MM.1S (cell line): ENCODE measurements at regions not wholly inside any gene's neighbourhood (a gene's known extent, or its start where the extent isn't known, plus 50 kb on each side); places are given as distances from the start of the nearest gene placed in this dataset.

Experiments used
- DNase-seq: peaks from one replicate; pipeline ENCODE4 v3.0.0-alpha.2; 2015
- H2AFZ ChIP-seq: fragments of 300-600 bp; sonication (generic); 2 replicates; pipeline ENCODE4 v1.6.0; 2016; ENCODE audit warnings: antibody characterized with exemption, low read length
- H3F3A ChIP-seq: fragments of 300-600 bp; sonication (generic); 2 replicates; pipeline ENCODE4 v1.6.1; 2016; ENCODE audit warnings: mild to moderate bottlenecking, antibody characterized with exemption, low read length, moderate library complexity, mixed read lengths; ENCODE audit not compliant: insufficient read depth
- H3K27ac ChIP-seq: fragments of 300-600 bp; sonication (generic); 2 replicates; pipeline ENCODE4 v1.5.1; 2016; ENCODE audit warnings: mild to moderate bottlenecking, low read length
- H3K27me3 ChIP-seq: fragments of 300-600 bp; sonication (generic); replicated peaks from 2 replicates; pipeline ENCODE4 v1.6.0; 2016; ENCODE audit warnings: low read length; ENCODE audit not compliant: insufficient read depth
- H3K36me3 ChIP-seq: fragments of 300-600 bp; sonication (generic); replicated peaks from 2 replicates; pipeline ENCODE4 v1.6.1; 2016; ENCODE audit warnings: mild to moderate bottlenecking, low read length, mixed read lengths; ENCODE audit not compliant: insufficient read depth
- H3K4me1 ChIP-seq: fragments of 300-600 bp; sonication (generic); 2 replicates; pipeline ENCODE4 v1.6.1; 2016; ENCODE audit warnings: low read length, mixed read lengths
- H3K4me2 ChIP-seq: fragments of 300-600 bp; sonication (generic); 2 replicates; pipeline ENCODE4 v1.6.0; 2016; ENCODE audit warnings: low read depth, low read length
- H3K4me3 ChIP-seq: fragments of 300-600 bp; sonication (generic); 2 replicates; pipeline ENCODE4 v1.5.1; 2016; ENCODE audit warnings: low read length, mixed read lengths
- H3K79me2 ChIP-seq: fragments of 300-600 bp; sonication (generic); 2 replicates; pipeline ENCODE4 v1.6.1; 2016; ENCODE audit warnings: mixed run types, low read length, mixed read lengths
- H3K9ac ChIP-seq: fragments of 300-600 bp; sonication (generic); 2 replicates; pipeline ENCODE4 v1.6.1; 2016; ENCODE audit warnings: low read length, mixed read lengths
- H3K9me2 ChIP-seq: fragments of 300-600 bp; sonication (generic); replicated peaks from 2 replicates; pipeline ENCODE4 v1.6.1; 2016; ENCODE audit warnings: mild to moderate bottlenecking, low read length, mixed read lengths; ENCODE audit not compliant: insufficient read depth
- H3K9me3 ChIP-seq: fragments of 300-600 bp; sonication (generic); replicated peaks from 2 replicates; pipeline ENCODE4 v1.6.1; 2016; ENCODE audit warnings: mild to moderate bottlenecking, low read length, mixed read lengths; ENCODE audit not compliant: insufficient read depth
- H4K20me1 ChIP-seq: fragments of 300-600 bp; sonication (generic); 2 replicates; pipeline ENCODE4 v1.6.1; 2016; ENCODE audit warnings: mild to moderate bottlenecking, low read length, moderate library complexity, mixed read lengths; ENCODE audit not compliant: insufficient read depth
- CTCF ChIP-seq: fragments of 300-600 bp; sonication (generic); IDR thresholded peaks from 2 replicates; pipeline ENCODE4 v1.5.1; 2016; ENCODE audit warnings: antibody characterized with exemption, low read length, mixed read lengths
- EZH2 ChIP-seq: fragments of 300-600 bp; sonication (generic); optimal IDR thresholded peaks from 2 replicates; pipeline ENCODE3; 2017; ENCODE audit warnings: low read depth, mild to moderate bottlenecking, antibody characterized with exemption, low read length, mixed read lengths
- EZH2phosphoT487 ChIP-seq: fragments of 300-600 bp; sonication (generic); IDR thresholded peaks from 2 replicates; pipeline ENCODE4 v1.6.1; 2018; ENCODE audit warnings: antibody characterized with exemption, low read length

- Histone ChIP-seq H3K9me3 (no peaks in the 10 kb centered on the region), H3K9ac (no peak overlapping the region), H4K20me1 (no peaks in the 10 kb centered on the region)
Measured at GRCh38 chr4:29726938-29727337, 993.2 kb upstream of the PCDH7 start.

GRCh38 chr4:29734343-29735213 is 985.6 kb upstream of the PCDH7 start:
- TF ChIP-seq CTCF (no peak), EZH2 (no peak), EZH2phosphoT487 (no peak)
- H3K9ac ChIP-seq = no peak overlapping the region
- H3K4me3 ChIP-seq = no peak overlapping the region
- H3K79me2 ChIP-seq = no peaks in the 10 kb centered on the region
- H3K4me2 ChIP-seq = no peak overlapping the region
- H3K27me3 ChIP-seq = no peaks in the 10 kb centered on the region
- H3K27ac ChIP-seq = no peak overlapping the region
- H3K36me3 ChIP-seq = no peaks in the 10 kb centered on the region
- H3K9me3 ChIP-seq = no peaks in the 10 kb centered on the region
- no peaks in the 10 kb centered on the region for H4K20me1 ChIP-seq
- no peaks in the 10 kb centered on the region for H3K9me2 ChIP-seq
- no peak for DNase-seq
- H3K4me1 ChIP-seq = no peaks in the 10 kb centered on the region
- no peaks in the 10 kb centered on the region for H3F3A ChIP-seq
- no peak overlapping the region for H2AFZ ChIP-seq

More at GRCh38 chr4:29726938-29727337, 993.2 kb upstream of the PCDH7 start:
- Histone ChIP-seq H3F3A (no peaks in the 10 kb centered on the region), H2AFZ (no peak overlapping the region), H3K4me2 (no peak overlapping the region), H3K4me3 (no peak overlapping the region), H3K27me3 (no peaks in the 10 kb centered on the region), H3K9me2 (no peaks in the 10 kb centered on the region), H3K79me2 (no peaks in the 10 kb centered on the region), H3K27ac (no peak overlapping the region), H3K4me1 (no peaks in the 10 kb centered on the region), H3K36me3 (no peaks in the 10 kb centered on the region)
- DNase-seq = no peak
- TF ChIP-seq EZH2 = no peak
- TF ChIP-seq CTCF = no peak
- no peak for TF ChIP-seq EZH2phosphoT487

- Histone ChIP-seq H3K4me3 (no peak overlapping the region), H3K36me3 (no peaks in the 10 kb centered on the region), H3K9ac (no peak overlapping the region), H3K9me3 (no peaks in the 10 kb centered on the region), H3K4me2 (no peak overlapping the region), H3K79me2 (no peaks in the 10 kb centered on the region), H3K4me1 (no peaks in the 10 kb centered on the region), H4K20me1 (no peaks in the 10 kb centered on the region), H3K27me3 (no peaks in the 10 kb centered on the region), H3K27ac (no peak overlapping the region), H3K9me2 (no peaks in the 10 kb centered on the region), H3F3A (no peaks in the 10 kb centered on the region), H2AFZ (no peak overlapping the region)
- TF ChIP-seq CTCF (no peak), EZH2phosphoT487 (no peak), EZH2 (no peak)
- DNase-seq = no peak
Measured at GRCh38 chr4:29756966-29757365, 963.2 kb upstream of the PCDH7 start.
